GM19468 (cell line): ENCODE measurements at regions not wholly inside any gene's neighbourhood (a gene's known extent, or its start where the extent isn't known, plus 50 kb on each side); places are given as distances from the start of the nearest gene placed in this dataset.

Experiments used
- ATAC-seq: cut with Tn5 transposase; IDR thresholded peaks from one replicate; pipeline ENCODE4 v1.9.1; 2021; ENCODE audit warnings: mild to moderate bottlenecking, moderate library complexity, moderate number of reproducible peaks; ENCODE audit not compliant: unreplicated experiment; ENCODE audit errors: extremely low read depth

DNA sequence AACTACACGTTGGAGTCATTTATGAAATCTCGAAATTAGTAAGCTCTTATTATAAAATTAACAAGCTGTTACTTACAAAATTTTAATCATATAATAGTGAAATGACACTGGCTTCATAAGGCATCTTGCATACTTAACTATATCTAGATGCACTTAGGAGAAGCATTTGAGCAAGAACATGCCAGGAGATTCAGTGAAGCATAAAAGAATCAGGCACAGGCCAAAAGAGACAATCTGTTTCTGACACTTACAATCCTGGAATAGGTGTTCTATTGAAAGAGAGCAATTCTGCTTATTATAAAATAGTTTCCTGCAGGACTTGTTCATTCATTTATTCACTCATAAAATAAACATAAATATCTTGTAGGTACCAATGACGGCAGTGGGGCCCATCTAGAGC, 1152.2 kb upstream of the CDH6 start:
- ATAC-seq: no peak

DNA sequence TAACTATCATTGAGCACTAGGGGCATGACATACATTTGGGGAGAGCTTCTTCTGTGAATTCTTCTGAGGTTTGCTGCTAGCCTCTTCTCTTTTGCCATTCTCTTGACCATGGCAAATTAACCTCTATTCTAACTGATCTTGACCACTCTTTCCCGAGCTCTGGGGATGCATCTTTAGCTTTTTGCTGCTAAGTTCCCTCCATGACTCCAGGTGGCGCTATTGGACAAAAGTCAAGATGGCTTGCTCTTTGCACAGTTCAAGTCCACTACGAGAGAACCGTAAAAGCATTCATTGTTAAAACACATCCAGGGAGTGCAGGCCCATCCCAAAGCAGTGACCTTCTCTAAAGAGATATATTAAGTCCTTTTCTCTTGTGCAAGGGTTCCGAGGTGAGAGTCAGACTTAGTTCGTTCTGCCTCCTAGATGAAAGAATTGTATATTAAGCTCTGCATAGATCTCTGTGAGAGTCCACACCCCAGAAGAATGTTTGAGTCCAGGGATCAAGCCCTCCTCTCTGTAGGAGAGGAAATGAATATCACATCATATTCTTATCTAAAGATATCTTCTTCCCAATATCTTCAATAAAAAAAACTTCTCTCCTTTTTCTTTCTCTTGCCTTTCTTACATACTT, 1152.9 kb upstream of the CDH6 start:
- ATAC-seq: no peak

DNA sequence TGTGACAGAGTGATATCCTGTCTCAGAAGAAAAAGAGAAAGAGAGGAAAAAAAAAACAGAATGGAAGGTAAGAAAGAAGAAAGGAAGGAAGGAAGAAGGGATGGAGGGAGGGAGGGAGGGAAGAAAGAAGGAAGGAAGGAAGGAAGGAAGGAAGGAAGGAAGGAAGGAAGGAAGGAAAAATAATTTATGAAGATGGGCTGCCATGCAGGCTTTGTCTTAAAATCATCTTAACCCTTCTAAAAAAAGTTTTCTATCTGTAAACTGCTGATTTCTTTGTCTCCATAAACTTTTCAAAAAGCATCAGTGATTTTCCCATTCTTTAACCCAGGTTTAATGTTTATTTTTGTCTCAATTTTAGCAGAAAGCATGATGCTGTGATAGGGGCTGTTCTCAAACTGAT, 1154.1 kb upstream of the CDH6 start:
- ATAC-seq: no peak

DNA sequence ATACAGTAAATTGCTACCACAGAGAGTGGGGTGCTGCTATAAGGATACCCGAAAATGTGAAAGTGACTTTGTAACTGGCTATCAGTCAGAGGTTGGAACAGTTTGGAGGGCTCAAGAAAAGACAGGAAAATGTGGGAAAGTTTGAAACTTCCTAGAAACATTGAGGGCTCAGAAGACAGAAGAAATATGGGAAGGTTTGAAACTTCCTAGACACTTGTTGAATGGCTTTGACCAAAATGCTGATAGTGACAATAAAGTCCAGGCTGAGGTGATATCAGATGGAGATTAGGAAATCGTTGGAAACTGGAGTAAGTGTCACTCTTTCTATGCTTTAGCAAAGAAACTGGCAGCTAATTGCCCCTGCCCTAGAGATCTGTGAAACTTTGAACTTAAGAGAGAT, 1158.6 kb upstream of the CDH6 start:
- ATAC-seq: no peak

DNA sequence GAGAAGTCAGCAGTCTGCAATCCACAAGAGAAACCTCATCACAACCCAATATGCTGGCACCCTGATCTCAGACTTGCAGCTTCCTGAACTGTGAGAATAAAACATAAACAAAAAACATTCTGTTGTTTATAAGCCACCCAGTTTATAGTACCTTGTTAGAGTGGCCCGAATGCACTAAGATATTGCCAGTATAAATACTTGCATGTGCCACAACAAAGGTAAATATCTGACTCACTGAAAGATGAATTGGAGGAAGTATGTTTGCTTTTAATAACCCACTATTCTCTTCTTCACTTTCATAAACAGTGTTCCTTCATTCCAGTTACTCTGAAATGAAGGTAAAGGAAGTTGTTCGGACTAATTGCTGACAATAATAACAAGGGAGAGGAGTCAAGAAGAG, 1163.4 kb upstream of the CDH6 start:
- ATAC-seq: no peak

DNA sequence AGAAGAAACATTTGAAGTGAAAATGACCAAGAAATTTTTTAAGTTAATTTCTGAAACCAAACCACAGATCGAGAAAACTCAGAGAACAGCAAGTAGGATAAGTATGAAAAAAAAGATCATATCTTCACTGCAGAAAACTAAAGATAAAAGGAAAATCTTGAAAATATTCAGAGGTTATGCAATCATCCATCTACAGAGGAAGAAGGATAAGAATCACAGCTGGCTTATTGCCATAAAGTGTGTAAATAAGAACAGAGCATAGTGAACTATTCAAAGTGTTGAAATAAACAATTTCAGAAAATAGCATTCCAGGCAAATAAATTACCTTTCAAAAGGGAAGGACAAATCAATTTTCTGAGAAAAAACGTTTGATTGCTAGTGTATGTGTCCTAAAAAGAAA, 1191.7 kb upstream of the CDH6 start:
- no peak for ATAC-seq

DNA sequence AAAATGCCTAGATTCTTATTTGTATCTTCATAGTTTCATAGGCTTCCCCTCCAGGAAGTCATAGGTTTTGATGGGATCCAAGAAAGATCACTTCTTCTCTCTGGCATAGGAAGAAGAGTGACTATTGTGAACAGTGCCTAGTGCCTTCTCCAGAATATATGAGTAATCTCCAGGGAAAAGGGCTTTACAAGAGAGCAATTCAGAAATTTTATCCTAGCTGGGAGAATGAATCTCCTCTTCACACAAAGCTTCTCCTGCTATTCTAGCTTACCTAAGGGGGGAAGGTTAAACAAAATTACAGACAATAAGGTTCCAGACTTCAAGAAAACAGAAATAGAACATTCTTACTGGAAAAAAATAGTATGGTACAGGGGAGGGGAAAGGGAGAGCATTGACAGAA, 1193.3 kb upstream of the CDH6 start:
- no peak for ATAC-seq

DNA sequence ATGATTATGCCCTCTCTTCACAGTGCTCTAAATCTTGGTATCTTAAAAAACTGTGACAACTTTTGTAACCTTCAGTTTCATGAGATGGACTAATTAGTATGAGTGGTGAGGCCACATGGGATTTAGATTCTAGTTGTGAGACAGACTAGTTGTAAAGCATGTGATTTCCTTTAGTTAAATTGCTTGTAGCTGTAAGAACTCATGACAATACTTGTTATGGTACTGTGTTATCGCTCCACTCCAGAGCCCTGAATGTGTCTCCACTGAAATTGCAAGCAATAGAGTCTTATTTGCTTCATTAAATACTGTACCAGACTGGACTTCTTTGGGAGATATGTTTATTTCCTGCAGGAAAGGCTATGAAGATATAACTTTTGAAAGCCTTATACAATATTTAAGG, 1198.3 kb upstream of the CDH6 start:
- no peak for ATAC-seq

DNA sequence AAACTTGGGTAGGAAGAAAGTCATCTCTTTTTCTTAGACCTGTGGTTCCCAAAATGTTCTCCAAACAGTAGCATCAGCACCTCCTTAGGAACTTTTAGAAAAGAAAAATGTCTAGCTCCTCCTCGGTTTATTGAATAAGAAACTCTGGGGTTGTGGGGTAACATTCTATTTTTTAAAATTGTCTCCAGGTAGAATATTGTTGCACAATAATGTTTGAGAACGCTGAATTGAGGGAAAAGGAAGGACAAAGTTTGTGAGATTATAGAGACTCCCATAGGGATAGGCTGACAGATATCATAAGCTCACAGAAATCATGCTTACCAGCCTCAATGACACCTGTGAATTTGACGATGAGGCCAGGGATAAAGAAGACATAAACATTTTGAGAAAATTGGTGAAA, 1199.0 kb upstream of the CDH6 start:
- no peak for ATAC-seq

DNA sequence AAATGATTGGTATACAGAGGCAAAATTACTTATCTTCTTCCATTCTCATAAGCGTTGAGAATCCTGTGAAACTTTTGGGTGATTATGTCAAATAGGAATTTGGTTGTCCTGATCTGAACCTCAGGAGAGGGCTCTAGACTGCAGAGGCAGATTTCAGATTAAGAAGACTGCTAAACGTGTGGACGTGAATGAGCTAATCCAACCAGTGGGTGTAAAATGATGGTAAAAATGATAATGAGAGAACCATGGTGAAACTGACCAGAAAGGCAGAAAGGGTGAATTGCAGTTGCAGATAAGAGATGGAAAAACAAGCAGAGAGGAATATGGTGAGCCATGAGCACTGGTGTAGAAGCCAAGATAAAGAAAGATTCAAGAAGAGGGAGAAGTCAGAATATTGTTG, 1200.2 kb upstream of the CDH6 start:
- no peak for ATAC-seq

DNA sequence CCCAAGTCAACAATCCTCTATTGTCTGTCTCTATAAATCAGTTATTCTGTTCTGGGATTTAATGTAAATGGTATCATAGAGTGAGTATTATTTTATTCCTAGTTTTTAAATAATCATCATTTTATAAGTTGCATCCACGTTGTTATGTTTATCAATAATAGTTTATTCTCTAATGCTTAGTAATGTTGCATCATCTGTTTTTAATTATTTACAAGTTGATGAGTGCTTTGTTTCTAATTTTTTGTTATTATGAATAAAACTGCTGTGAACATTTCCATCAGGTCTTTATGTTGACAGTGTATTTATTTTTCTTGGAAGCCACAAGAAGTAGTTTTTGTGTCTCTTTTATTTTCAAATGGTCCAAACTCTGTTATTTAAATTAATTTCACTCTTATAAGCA, 1201.2 kb upstream of the CDH6 start:
- ATAC-seq: no peak

DNA sequence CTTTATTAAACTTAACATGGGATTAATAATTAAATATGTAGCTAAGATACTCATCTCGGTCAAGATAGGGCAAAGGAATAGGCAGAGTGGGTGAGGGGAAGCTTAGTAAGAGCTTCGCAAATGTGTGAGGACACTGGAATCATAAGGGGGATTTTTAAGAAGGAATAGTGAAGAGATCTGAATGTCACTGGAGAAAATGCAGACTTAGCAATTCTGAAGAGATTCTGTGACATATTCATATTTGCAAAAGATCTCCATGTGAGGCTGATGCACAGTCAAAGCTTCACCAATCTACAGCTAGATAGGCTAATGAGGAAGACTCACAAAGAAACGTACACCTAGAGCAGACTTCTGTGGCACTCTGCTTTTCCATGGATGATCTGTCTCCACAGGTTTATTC, 1202.8 kb upstream of the CDH6 start:
- no peak for ATAC-seq

DNA sequence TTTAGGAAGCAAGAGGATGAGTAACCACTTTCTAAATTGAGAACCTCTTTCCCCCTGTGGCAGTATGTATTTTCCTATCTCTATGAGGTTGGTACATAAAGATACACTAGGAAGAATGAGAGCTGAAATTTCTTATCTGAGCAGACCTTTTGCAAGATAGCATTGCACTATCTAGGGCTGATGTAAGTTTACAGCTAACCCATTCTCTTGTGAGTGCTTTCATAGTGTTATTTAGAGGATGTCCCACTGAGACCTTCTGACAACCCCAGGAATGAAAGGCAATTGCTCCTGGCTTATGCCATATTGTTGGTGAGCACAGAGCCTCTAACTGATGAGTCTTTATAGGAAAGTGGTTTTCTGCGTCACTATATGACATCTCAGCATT, 1209.3 kb upstream of the CDH6 start:
- ATAC-seq: no peak

DNA sequence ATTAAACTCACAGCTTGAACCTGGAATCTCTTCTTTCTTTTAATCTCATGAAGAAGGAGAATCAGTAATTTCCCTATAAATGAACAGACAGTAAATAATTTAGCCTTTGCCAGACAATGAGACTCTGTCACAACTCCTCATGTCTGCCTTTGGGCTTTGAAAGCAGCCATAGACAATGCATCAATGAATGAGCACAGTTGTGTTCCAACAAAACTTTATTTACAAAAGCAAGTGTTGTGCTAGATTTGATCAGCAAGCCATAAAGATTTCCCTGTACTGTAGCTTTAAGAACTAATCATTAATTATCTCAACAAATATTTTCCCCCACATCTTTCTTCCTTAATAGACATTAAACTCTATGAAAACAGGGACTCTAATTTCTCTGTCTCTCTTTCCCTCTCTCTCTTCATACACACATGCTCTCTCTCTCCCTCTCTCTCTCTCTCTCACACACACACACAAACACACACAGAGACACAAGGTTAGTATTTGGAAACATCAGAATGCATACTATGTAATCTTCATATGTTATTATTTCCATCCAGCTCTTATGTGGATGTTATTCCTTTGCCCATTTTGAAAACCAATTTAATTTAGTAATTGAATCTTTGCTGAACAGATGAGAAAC, 1209.8 kb upstream of the CDH6 start:
- no peak for ATAC-seq

DNA sequence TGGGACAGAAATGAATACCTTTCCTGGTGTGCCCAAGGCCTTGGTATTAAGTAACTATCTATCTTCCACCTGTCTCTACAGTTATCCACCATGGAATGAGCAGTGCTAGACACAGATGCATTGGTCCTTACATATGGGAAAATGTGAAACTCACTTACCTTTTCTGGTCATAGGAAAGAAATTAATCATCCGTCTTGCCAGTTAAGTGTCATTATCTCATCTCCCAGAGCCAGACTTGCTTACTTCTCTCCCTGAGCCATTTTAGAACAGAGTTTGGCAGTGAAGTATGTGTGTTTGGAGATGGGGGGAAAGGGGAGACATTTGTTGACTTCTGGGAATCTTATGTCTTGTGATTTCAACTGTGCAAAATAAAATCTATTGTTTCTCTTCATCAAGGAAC, 1211.0 kb upstream of the CDH6 start:
- ATAC-seq: no peak

DNA sequence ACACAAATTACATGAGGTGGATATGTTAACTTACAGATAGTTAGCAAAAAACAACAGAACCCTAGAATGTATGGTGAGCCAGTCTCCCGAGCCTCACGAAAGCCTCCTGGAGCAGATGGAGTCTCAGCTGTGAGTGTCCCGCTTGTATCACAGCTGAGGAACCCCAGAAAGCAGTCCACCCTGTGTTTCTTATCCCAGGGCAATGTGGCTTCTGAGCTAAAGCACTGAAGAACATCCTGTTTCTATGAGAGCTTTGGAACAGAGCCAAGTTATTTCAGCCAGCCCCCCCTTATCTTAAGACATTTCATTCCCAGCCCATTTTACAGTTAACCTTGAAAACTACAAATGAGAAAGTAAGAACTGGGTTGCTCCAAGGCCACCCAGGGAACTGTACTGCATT, 1220.9 kb upstream of the CDH6 start:
- ATAC-seq: no peak

DNA sequence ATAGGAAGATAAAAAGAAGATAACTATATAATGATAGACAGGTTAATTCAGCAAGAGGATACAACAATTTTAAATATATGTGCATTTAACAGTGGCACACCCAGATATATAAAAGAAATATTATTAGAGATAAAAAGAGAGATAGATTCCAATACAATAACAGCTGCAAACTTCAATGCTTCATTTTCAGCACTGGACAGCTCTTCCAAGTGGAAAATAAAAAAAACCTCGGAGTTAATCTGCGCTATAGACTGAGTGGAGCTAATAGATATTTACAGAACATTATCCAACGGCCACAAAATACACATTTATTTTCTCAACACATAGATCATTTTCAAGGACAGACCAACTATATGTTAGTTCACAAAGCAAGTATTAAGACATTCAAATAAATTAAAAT, 1229.5 kb upstream of the CDH6 start:
- ATAC-seq: no peak

DNA sequence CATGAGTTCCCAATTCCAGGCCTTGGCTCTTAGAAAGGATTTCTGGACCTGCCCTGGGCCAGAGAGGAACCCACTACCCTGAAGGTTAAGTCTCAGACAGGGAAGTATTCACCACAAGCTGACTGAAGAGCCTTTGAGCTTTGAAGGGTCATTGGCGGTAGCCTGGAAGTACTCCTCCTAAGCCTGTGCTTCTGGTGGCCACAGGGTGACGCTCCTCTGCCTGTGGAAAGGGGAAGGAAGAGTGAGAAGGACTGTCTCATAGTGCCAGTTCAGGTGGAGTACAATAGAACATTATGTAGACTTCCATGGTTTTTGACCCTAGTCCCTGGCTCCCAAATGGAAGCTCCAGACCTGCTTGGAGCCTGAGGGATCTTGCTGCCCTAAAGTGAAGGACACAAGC, 1233.2 kb upstream of the CDH6 start:
- ATAC-seq: no peak

DNA sequence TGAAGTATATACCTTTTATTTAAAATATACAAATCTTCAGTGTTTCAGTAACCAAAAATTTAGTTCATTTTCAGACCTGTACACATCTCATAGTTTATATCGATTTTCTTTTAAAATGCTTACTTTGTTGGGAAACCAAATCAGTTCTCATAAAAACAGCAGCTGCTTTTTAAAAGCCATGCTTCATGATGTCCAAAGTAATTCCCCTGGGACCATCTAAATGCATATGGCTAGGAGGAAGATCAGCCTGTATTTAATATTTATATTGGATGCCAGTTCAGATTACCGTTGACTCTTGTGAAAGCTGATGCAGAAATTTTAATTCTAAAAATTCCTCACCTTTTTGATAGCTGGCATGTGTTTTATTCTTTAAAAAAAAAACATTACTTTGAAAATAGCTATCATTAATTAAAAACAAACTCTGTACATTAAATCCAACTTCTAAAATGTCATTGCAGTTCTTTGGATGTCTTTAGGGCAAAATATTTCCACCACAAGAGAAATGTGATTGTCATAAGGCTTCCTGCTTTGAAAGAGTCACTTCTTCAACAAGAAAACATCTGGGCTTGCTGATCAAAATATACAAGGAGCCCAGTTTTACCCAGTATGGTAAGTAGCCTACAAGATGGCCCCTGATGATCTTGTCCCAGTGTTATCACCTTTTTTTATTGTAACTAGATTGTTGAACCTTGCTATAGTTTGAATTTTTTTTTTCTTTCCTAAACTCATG, 1242.9 kb upstream of the CDH6 start:
- no peak for ATAC-seq

DNA sequence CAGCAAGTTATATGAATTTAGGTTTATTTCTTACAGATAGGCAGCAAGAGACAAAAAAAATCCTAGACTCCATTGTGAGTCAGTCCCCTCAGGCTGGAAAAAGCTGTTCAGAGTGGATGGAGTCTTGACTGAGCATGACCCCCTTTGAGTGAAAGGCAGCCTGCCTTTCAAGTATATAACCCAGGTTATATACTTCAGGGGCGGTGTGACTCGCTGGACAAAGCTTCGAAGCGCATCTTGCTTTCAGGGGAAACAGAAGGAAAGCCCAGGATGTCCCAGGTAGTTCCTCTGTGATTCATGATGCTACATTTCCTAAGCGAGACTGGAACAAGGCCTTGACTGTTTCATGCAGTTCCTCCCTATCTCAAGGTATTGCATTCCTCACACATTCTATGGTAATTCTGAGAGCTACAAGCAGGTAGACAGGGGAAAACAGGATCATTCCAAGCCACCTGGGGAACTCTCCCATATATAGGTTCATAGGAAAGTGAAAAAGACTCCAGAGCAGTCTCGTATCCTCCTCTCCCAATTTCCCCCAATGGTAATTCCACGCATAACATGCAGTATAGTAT, 1244.1 kb upstream of the CDH6 start:
- no peak for ATAC-seq

DNA sequence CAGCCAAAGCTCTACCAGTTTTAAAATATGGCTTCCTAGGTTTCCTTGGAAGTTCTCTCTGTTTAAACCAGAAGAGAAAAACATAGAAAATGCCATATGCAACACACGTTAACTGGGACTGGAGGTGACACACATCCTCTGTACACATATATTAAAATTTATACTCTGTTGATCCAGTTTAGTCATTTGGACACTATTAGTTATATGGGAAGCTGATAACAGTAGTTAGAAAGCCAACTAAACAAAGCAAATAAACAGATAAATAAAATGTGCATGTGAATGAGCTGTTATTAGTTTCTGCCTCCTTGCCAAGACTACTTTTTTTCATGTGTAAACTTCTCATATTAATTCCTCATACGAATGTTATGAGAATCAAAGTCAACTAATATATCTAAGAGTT, 1249.2 kb upstream of the CDH6 start:
- ATAC-seq: no peak

DNA sequence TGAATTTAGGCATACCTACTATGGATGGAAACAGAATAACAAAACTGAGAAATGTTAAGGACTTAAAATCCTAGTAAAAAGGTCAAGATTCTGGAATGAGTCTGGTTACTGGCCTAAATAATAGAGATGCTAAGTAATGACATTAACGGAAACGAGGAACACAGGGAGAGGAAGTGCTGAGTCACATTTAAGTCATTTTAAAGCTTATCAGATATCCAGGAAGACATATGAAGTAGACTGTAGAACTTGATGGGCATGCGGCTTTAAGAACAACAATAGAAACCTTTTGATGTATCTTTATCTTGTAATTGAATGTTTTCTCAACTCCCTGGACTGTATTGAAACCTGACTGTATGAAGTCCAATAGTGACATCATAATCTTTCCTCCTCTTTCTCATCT, 1251.4 kb upstream of the CDH6 start:
- ATAC-seq: no peak
